A673 (cell line): ENCODE measurements at regions not wholly inside any gene's neighbourhood (a gene's known extent, or its start where the extent isn't known, plus 50 kb on each side); places are given as distances from the start of the nearest gene placed in this dataset.

Source experiments
- BruUV-seq: library from RNA; stranded (reverse); fragments of 400-500 nt; replicated peaks from 2 replicates; lab custom pipeline; 2021; lab: Mats Ljungman, UMichigan
- CTCF ChIA-PET: fragments of 300-600 bp; sonication (Branson Sonifier 250); formaldehyde crosslinking; loops from one replicate; lab custom pipeline; 2022; ENCODE audit warnings: antibody characterized with exemption; lab: Charles Lee
- POLR2A ChIA-PET: fragments of 300-600 bp; sonication (Branson Sonifier 250); formaldehyde crosslinking; loops from one replicate; lab custom pipeline; 2022; ENCODE audit warnings: antibody characterized with exemption; ENCODE audit not compliant: low non-redundant PET; lab: Charles Lee
- DNase-seq: peaks from one replicate; pipeline ENCODE4 v3.0.0-alpha.2; 2015; ENCODE audit warnings: low spot score
- H3K27ac ChIP-seq: fragments of 200-600 bp; sonication (generic); 2 replicates; pipeline ENCODE4 v1.5.1; 2016; ENCODE audit warnings: mixed run types, low read depth, mild to moderate bottlenecking, mixed read lengths, antibody characterized with exemption, low read length; ENCODE audit not compliant: poor library complexity, severe bottlenecking
- H3K27me3 ChIP-seq: fragments of 200-600 bp; sonication (generic); replicated peaks from 2 replicates; pipeline ENCODE4 v1.6.1; 2017; ENCODE audit warnings: mixed run types, low read depth, mild to moderate bottlenecking, mixed read lengths, antibody characterized with exemption, low read length; ENCODE audit not compliant: insufficient read depth, poor library complexity
- H3K36me3 ChIP-seq: fragments of 200-600 bp; sonication (generic); 2 replicates; pipeline ENCODE4 v1.6.1; 2016; ENCODE audit warnings: mixed run types, mild to moderate bottlenecking, mixed read lengths, antibody characterized with exemption, low read length; ENCODE audit not compliant: insufficient read depth, poor library complexity, severe bottlenecking
- H3K4me1 ChIP-seq: fragments of 200-600 bp; sonication (generic); 2 replicates; pipeline ENCODE4 v1.6.1; 2017; ENCODE audit warnings: mixed run types, mild to moderate bottlenecking, mixed read lengths, antibody characterized with exemption, low read length; ENCODE audit not compliant: insufficient read depth, poor library complexity, severe bottlenecking
- H3K4me3 ChIP-seq: fragments of 200-600 bp; sonication (generic); 2 replicates; pipeline ENCODE4 v1.5.1; 2016; ENCODE audit warnings: low read depth, mixed run types, mild to moderate bottlenecking, mixed read lengths, low read length; ENCODE audit not compliant: poor library complexity, severe bottlenecking
- H3K9me3 ChIP-seq: fragments of 200-600 bp; sonication (generic); 2 replicates; pipeline ENCODE4 v1.6.1; 2016; ENCODE audit warnings: mixed run types, low read depth, mild to moderate bottlenecking, mixed read lengths, antibody characterized with exemption, low read length; ENCODE audit not compliant: poor library complexity, severe bottlenecking
- CTCF ChIP-seq: fragments of 300-800, 200-600 bp; sonication (generic); conservative IDR thresholded peaks from 2 replicates; pipeline ENCODE4 v1.5.1; 2017; ENCODE audit warnings: low read depth, mild to moderate bottlenecking, antibody characterized with exemption, low read length, moderate library complexity, mixed read lengths
- EZH2 ChIP-seq: fragments of 200-600 bp; sonication (generic); IDR thresholded peaks from 2 replicates; pipeline ENCODE4 v1.6.1; 2017; ENCODE audit warnings: borderline replicate concordance, low read depth, mild to moderate bottlenecking, mixed read lengths, antibody characterized with exemption, low read length; ENCODE audit not compliant: poor library complexity, severe bottlenecking
- intact Hi-C: fragments of 100-400 bp; cut with micrococcal nuclease; formaldehyde crosslinking; loops from one replicate; pipeline ENCODE4 v1.10.0; 2022; ENCODE audit not compliant: unreplicated experiment

- DNase-seq: no peak
- intact Hi-C loops: no loop called here
- no peaks in the 10 kb centered on the region for H3K9me3 ChIP-seq
- no peak overlapping the region for H3K27ac ChIP-seq
- H3K36me3 ChIP-seq: no peaks in the 10 kb centered on the region
- H3K4me3 ChIP-seq: no peak overlapping the region
- POLR2A ChIA-PET: no interaction called here
- CTCF ChIA-PET: no interaction called here
- no peaks in the 10 kb centered on the region for H3K4me1 ChIP-seq
- no TSS peak for BruUV-seq
- no peak for TF ChIP-seq EZH2
- no peaks in the 10 kb centered on the region for H3K27me3 ChIP-seq
Observed at GRCh38 chr12:103241184-103241583, 254.6 kb downstream of the C12orf42 start.

- Histone ChIP-seq H3K9me3 (no peaks in the 10 kb centered on the region), H3K27me3 (peaks cover 6% of the 10 kb centered on the region), H3K4me3 (no peak overlapping the region), H3K4me1 (no peaks in the 10 kb centered on the region), H3K36me3 (no peaks in the 10 kb centered on the region), H3K27ac (no peak overlapping the region)
- CTCF ChIA-PET: no interaction called here
- TF ChIP-seq EZH2 (no peak), CTCF (no peak)
- POLR2A ChIA-PET: no interaction called here
- DNase-seq: no peak
- intact Hi-C loops: no loop called here
- no TSS peak for BruUV-seq
Observed at GRCh38 chr12:103244596-103244995, 251.2 kb downstream of the C12orf42 start.

- POLR2A ChIA-PET: no interaction called here
- Histone ChIP-seq H3K27ac (no peak overlapping the region), H3K36me3 (no peaks in the 10 kb centered on the region), H3K4me1 (no peaks in the 10 kb centered on the region), H3K9me3 (no peaks in the 10 kb centered on the region), H3K4me3 (no peak overlapping the region), H3K27me3 (peaks cover 6% of the 10 kb centered on the region)
- intact Hi-C loops: no loop called here
- TF ChIP-seq EZH2: no peak
- no peak for TF ChIP-seq CTCF
- CTCF ChIA-PET: no interaction called here
- no peak for DNase-seq
- no TSS peak for BruUV-seq
Observed at GRCh38 chr12:103247531-103247930, 248.2 kb downstream of the C12orf42 start.

- no peaks in the 10 kb centered on the region for H3K9me3 ChIP-seq
- CTCF ChIA-PET: no interaction called here
- no peaks in the 10 kb centered on the region for H3K36me3 ChIP-seq
- POLR2A ChIA-PET: no interaction called here
- no TSS peak for BruUV-seq
- intact Hi-C loops: no loop called here
- no peak for TF ChIP-seq EZH2
- no peak for TF ChIP-seq CTCF
- no peak overlapping the region for H3K4me3 ChIP-seq
- peaks cover 6% of the 10 kb centered on the region for H3K27me3 ChIP-seq
- DNase-seq: no peak
- H3K27ac ChIP-seq: no peak overlapping the region
- no peaks in the 10 kb centered on the region for H3K4me1 ChIP-seq
Observed at GRCh38 chr12:103249607-103250006, 246.2 kb downstream of the C12orf42 start.
